Upper lobe of left lung (tissue), 4 donors: ENCODE measurements at regions not wholly inside any gene's neighbourhood (a gene's known extent, or its start where the extent isn't known, plus 50 kb on each side); places are given as distances from the start of the nearest gene placed in this dataset.

Source experiments
- POLR2AphosphoS5 ChIP-seq, 2 donors: sonication (generic); formaldehyde crosslinking; IDR thresholded peaks; one replicate each; pipeline ENCODE4 v1.5.1; 2017; ENCODE audit warnings: antibody characterized with exemption in 2 of 2
- TF ChIP-seq, protein P1 (sequence below), 6 experiments: fragments of 450-650 bp in 4 of 6; fragments of 200-600 bp in 2 of 6; sonication (generic) in 2 of 6; IDR thresholded peaks; one replicate each; pipeline ENCODE4 v1.5.1; 2016 to 2019; ENCODE audit warnings: antibody characterized with exemption in 6 of 6

- TF ChIP-seq, protein P1, sequence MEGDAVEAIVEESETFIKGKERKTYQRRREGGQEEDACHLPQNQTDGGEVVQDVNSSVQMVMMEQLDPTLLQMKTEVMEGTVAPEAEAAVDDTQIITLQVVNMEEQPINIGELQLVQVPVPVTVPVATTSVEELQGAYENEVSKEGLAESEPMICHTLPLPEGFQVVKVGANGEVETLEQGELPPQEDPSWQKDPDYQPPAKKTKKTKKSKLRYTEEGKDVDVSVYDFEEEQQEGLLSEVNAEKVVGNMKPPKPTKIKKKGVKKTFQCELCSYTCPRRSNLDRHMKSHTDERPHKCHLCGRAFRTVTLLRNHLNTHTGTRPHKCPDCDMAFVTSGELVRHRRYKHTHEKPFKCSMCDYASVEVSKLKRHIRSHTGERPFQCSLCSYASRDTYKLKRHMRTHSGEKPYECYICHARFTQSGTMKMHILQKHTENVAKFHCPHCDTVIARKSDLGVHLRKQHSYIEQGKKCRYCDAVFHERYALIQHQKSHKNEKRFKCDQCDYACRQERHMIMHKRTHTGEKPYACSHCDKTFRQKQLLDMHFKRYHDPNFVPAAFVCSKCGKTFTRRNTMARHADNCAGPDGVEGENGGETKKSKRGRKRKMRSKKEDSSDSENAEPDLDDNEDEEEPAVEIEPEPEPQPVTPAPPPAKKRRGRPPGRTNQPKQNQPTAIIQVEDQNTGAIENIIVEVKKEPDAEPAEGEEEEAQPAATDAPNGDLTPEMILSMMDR (IDR thresholded peaks at IDR 0.05) = no peak
- TF ChIP-seq POLR2AphosphoS5 (IDR thresholded peaks at IDR 0.05) = no peak
These were observed 705.5 kb upstream of the MAN1A1 start for GRCh38 chr6:120055071-120055470.
